ENCODE measurements at regions not wholly inside any gene's neighbourhood (a gene's known extent, or its start where the extent isn't known, plus 50 kb on each side); places are given as distances from the start of the nearest gene placed in this dataset.
"Not testable (repeated sequence)": the region's sequence is repeated elsewhere in the genome, so short reads cannot be mapped to it uniquely, and the experiment has no call there.

DNA sequence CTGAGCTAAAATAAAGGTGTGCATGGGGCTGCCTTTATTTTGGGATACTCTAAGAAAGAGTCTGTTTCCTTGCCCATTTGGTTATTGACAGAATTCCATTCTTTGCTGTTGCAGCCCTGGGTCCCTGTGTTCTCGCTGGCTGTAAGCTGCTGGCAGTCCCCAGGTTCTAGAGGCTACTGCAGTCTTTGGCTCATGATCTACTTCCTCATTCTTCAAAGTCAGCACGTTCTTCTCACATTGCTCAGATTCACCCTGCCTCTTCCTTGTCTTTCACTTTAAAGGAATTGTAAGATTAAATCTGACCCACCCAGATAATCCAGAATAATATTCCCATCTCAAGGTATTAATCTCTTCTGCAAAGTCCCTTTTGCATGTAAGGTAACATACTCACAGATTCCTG lies 620.3 kb downstream of the CCSER2 start:
- DNase-seq, result no peak

- DNase-seq, result no peak
These were observed 623.2 kb downstream of the CCSER2 start for GRCh38 chr10:84951616-84952015.

GRCh38 chr10:84957427-84957826 lies 629.0 kb downstream of the CCSER2 start:
- DNase-seq, result no peak

DNA sequence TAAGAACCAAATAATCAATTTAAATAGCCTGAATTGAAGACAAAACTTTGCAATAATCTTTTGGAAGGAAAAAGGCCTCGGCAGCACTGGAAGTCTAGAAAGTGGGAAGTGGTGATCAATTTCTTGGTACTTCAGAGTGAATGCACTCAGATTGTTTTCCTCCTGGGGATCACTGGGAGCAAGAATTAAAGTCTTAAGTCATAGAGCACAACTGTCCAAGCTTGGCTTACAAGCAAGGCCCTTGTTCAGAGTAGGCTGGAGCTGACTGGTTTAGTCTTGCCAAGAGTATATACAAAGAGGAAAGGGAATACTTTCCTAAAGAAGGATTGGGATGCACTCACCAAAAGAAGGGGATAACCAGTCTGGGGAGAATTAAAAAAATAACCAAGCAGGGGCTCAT lies 637.1 kb downstream of the CCSER2 start:
- no peak for DNase-seq

DNA sequence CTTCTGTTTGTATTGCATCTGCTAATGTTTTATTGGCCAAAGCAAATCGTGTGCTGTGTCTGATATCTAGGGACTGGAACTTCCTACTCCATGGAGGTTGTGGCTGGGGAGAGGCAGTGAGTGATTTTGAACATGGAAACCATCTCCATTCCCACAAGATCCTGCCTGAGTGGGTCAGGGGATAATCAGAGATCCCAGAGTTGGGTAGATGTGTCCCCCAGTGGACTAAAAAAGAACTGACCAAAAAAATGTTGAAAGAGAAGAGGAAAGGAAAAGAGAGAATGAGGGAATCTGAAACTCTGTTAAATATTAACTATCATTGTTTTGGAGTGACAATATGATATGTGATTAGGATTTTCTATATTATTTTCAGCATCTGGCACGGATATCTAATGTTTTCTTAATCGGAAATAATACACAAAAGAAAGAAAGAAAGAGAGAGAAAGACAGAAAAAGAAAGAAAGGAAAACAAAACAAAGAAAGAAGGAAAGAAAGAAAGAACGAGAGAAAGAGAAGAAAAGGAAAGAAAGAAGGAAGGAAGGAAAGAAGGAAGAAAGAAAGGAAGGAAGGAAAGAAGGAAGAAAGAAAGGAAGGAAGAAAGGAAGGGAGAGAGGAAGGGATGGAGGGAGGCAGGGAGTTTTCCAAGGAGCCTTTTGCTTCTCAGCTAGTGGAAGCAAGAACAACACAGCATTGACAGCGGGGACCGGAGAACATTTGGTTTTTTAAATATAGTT lies 638.5 kb downstream of the CCSER2 start:
- DNase-seq, result no peak

DNA sequence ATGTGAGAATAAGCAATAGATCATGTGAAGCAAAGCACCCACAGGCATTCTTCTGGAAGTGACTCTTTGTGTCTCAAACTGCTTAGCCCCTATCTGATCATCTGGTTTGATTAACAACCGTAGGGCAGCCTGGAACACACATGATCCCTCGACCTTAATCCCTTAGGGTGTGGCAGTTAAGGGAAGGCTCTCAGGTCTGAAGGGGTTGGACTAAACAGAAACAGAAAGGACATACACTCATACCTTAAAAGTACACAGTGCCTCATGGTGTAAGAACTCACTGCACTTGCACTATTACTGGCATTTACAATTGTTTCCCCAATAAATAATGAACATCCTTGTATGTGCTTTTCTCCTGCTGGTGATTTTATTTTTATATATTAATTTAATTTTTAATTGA lies 640.9 kb downstream of the CCSER2 start:
- not testable (repeated sequence) for DNase-seq

GRCh38 chr10:84987039-84987438 lies 658.6 kb downstream of the CCSER2 start:
- DNase-seq, result no peak

- no peak for DNase-seq
These were observed 659.6 kb downstream of the CCSER2 start for GRCh38 chr10:84988011-84988410.

GRCh38 chr10:84990713-84991112 lies 662.3 kb downstream of the CCSER2 start:
- DNase-seq, result no peak

DNA sequence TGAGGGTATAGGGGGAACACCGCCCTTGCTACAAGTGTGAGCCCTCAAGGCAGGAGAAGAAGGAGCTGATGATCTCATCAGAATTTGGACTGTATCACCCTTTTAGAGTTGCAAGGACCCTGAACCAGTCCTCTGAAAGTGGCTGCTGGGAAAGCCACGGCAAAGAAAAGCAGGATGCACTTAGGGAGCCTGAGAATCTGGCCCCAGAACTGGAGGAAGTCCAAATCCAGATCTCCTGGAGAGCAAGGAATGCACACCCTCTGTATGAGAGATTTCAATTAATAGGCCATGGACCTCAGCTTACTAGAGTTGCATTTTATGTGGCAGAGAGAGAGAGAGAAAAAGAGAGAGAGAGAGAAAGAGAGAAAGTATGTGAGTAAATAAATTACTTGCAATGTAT lies 662.9 kb downstream of the CCSER2 start:
- DNase-seq, result no peak

DNA sequence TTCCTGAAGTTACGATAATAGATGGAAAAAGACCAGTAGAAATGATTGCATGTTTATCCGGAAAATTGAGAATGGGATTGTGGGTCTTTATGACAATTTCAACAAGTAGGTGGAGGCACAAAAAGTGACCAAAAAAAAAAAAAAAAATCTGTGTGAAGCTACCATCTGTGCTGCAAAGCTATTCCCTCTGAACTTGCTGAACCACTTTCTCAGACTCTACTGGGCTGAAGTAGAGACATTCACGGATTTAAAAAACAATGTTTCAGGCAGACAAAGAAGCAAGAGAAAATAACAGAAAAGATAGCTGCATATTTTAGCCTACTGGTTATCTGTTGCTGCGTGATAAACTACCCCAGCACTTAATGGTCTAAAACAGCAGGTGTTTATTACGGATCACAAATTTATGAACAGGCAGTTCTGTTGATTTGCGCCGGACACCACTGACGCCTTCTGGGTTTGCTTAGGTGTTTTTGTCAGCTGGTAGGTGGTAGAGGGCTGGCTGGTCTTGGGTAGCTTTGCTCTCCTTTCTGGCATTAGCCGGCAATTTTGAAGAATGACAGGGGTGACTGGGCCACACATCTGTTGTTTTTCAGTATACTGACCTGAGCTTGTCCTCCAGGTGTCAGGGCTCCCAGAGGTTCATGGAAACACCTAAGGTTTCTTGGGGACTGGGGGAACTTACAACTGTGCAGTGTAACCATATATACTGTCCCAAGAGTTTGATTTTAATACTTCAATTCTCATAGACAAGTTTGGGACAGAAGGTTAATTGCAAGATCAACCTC lies 665.1 kb downstream of the CCSER2 start:
- DNase-seq, result no peak

DNA sequence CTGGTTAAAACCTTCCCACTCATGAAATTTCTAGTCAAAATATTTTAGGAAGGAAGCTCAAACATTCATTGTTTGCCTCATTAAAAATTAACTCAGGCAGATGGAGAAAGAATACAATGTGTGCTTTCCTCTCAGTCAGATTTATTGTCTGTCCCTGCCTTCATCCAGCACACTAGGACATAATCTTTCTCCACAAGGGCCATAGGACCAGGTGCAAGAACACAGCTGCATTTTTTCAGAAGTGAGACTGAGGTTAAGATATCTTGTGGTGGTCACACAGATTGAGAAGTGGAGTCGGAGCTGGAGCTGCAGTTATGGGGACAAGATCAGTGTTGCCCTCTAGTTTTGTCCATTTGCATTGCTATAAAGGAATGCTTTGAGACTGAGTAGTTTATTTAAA lies 666.3 kb downstream of the CCSER2 start:
- no peak for DNase-seq

GRCh38 chr10:84996580-84996979 lies 668.2 kb downstream of the CCSER2 start:
- DNase-seq, result no peak

GRCh38 chr10:84997870-84998269 lies 669.5 kb downstream of the CCSER2 start:
- DNase-seq, result no peak

GRCh38 chr10:84999929-85000328 lies 671.5 kb downstream of the CCSER2 start:
- DNase-seq, result no peak

DNA sequence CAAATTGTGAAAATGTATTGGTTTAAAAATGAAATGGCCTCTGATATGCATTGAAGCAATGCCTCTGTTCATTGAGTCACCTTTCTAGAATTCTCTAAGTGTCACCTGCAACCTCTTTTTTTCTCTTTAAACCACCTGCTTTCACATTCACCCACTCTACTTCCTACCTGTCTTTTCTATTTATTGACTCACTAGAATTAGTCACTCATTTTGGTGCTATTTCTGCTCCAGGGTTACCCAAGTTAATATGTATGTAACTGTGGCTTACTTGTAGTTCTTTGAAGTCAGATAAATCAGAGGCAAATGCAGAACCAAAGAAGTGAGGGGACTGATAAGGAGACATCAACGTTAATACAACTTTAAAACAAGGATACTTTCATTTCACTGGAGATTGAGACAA lies 674.7 kb downstream of the CCSER2 start:
- no peak for DNase-seq

DNA sequence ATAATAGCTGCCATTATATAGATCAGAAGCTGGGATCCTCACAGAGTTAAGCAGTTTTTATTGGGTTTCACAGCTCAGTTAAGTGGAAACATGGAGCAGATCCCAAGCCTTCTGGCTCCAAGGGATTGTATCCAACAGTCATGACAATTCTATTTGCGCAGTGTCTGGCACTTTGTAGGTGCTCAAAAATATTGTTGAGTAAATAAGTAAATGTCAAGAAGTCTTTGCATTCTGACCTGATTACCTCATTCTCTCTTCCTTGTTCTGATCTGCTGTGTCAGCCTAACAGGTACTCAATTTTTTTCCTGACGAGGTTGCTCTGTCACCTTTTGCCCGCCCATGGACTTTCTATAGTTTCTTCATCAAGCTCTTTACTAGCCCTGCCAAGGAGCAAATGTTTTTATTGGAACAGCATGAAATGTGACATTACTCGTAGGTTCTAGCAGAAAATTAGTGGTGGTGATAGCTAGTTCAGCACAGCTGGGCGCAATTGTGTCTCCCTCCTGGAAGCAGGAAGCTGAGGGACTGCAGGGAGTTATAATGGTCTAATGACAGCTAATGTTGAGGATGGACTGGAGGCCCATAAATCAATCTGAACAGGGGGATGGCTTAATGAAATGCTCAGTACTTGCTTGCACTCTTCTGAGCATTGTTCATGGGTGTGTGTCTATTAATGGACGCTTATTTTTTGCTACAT lies 680.2 kb downstream of the CCSER2 start:
- no peak for DNase-seq

- DNase-seq, result no peak
These were observed 683.9 kb downstream of the CCSER2 start for GRCh38 chr10:85012305-85012704.

GRCh38 chr10:85026878-85027467 lies 698.6 kb downstream of the CCSER2 start:
- no peak for DNase-seq

GRCh38 chr10:85032981-85033380 lies 704.6 kb downstream of the CCSER2 start:
- no peak for DNase-seq

DNA sequence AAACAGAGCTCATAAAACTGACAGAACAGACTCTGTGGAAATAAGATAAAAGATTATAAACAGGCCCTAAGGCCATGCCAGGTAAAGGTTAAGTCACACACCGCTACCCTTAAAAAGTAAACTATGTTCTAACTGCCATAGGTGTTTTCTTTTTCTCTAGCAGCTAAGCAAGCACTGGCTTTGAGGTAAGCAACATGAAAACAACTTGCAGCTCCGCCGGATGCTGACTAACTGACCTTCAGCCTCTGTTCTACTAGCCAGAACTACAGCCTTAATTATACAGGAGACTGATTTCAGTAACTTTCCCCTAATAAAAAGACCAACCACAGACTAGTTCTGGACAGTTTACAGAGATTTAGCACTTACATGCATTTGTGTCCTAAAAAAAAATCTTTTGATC lies 708.3 kb downstream of the CCSER2 start:
- DNase-seq, result no peak

DNA sequence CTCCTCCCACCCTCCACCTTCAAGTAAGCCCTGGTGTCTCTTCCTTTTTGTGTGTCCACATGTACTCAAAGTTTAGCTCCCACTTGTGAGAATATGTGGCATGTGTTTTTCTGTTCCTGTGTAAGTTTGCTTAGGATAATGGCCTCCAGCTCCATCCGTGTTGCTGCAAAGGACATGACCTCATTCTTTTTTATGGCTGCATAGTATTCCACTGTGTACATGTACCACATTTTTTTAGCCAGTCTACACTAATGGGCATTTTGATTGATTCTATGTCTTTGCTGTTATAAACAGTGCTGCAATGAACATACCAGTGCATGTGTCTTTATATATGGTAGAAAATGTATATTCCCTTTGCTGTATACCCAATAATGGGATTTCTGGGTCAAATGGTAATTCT lies 710.9 kb downstream of the CCSER2 start:
- DNase-seq, result no peak

- no peak for DNase-seq
These were observed 714.8 kb downstream of the CCSER2 start for GRCh38 chr10:85043207-85043606.

- DNase-seq, result no peak
These were observed 716.7 kb downstream of the CCSER2 start for GRCh38 chr10:85045046-85045445.
